SK-N-SH (cell line): ENCODE measurements at regions not wholly inside any gene's neighbourhood (a gene's known extent, or its start where the extent isn't known, plus 50 kb on each side); places are given as distances from the start of the nearest gene placed in this dataset.

Source experiments
- EP300 ChIP-seq, 2 experiments: IDR thresholded peaks; 2 replicates each; pipeline versions ENCODE4 v1.4.0 to v1.6.1; 2012; ENCODE audit warnings: borderline replicate concordance in 1 of 2, low read depth in 1 of 2, low read length in 1 of 2
- GABPA ChIP-seq: IDR thresholded peaks from 2 replicates; pipeline ENCODE4 v1.4.0; 2012; ENCODE audit warnings: low read depth, mild to moderate bottlenecking
- GATA2 ChIP-seq: sonication (generic); formaldehyde crosslinking; IDR thresholded peaks from 2 replicates; pipeline ENCODE4 v1.5.0; 2020; ENCODE audit warnings: mild to moderate bottlenecking, missing genetic modification reagents
- POLR2AphosphoS5 ChIP-seq: IDR thresholded peaks from 2 replicates; pipeline ENCODE4 v1.6.1; 2012; ENCODE audit warnings: low read depth, low read length
- SIN3A ChIP-seq: IDR thresholded peaks from 2 replicates; pipeline ENCODE4 v1.6.1; 2012; ENCODE audit warnings: low read depth, mild to moderate bottlenecking, low read length, moderate library complexity, borderline replicate concordance
- TCF12 ChIP-seq: IDR thresholded peaks from 2 replicates; pipeline ENCODE4 v1.4.0; 2012
- TEAD4 ChIP-seq: IDR thresholded peaks from 2 replicates; pipeline ENCODE4 v1.4.0; 2012; ENCODE audit warnings: mild to moderate bottlenecking, borderline replicate concordance; ENCODE audit not compliant: insufficient read depth
- TF ChIP-seq, protein P1 (sequence below): IDR thresholded peaks from 2 replicates; pipeline ENCODE4; 2012
- TF ChIP-seq, protein P2 (sequence below): fragments of 200-600 bp; sonication (generic); IDR thresholded peaks from 2 replicates; pipeline ENCODE4 v1.6.1; 2017; ENCODE audit warnings: antibody characterized with exemption, mild to moderate bottlenecking, moderate library complexity
- TF ChIP-seq, protein P3 (sequence below): IDR thresholded peaks from 2 replicates; pipeline ENCODE4 v1.6.1; 2012; ENCODE audit warnings: mild to moderate bottlenecking, low read depth, low read length, moderate library complexity
- TF ChIP-seq, protein P4 (sequence below): fragments of 150-350 bp; IDR thresholded peaks from 2 replicates; pipeline ENCODE4 v1.6.1; 2017; ENCODE audit warnings: antibody characterized with exemption, low read length, low read depth, borderline replicate concordance
- TF ChIP-seq, protein P5 (sequence below): IDR thresholded peaks from 2 replicates; pipeline ENCODE4 v1.4.0; 2012; ENCODE audit warnings: low read depth, borderline replicate concordance

DNA sequence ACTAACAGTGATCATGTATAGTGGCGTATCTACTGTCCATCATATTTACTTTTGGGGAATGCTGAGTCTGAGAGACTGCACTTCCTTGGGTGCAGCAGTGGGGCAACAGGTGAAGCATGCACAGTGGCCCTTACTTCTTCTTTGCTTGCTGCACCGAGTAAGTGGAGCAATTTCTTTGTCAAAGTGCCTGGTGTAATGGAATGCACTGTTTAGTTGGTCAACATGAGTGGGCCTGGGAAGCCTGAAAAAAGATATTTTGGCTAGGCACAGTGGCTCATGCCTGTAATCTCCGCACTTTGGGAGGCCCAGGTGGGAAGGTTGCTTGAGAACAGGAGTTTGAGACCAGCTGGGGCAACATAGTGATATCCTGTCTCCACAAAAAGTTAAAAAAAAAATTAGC, 94.9 kb downstream of the OLFM4 start:
- no peak for TF ChIP-seq GABPA
- TF ChIP-seq, protein P1, sequence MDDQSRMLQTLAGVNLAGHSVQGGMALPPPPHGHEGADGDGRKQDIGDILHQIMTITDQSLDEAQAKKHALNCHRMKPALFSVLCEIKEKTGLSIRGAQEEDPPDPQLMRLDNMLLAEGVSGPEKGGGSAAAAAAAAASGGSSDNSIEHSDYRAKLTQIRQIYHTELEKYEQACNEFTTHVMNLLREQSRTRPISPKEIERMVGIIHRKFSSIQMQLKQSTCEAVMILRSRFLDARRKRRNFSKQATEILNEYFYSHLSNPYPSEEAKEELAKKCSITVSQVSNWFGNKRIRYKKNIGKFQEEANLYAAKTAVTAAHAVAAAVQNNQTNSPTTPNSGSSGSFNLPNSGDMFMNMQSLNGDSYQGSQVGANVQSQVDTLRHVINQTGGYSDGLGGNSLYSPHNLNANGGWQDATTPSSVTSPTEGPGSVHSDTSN, result no peak
- TF ChIP-seq, protein P2, sequence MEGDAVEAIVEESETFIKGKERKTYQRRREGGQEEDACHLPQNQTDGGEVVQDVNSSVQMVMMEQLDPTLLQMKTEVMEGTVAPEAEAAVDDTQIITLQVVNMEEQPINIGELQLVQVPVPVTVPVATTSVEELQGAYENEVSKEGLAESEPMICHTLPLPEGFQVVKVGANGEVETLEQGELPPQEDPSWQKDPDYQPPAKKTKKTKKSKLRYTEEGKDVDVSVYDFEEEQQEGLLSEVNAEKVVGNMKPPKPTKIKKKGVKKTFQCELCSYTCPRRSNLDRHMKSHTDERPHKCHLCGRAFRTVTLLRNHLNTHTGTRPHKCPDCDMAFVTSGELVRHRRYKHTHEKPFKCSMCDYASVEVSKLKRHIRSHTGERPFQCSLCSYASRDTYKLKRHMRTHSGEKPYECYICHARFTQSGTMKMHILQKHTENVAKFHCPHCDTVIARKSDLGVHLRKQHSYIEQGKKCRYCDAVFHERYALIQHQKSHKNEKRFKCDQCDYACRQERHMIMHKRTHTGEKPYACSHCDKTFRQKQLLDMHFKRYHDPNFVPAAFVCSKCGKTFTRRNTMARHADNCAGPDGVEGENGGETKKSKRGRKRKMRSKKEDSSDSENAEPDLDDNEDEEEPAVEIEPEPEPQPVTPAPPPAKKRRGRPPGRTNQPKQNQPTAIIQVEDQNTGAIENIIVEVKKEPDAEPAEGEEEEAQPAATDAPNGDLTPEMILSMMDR, result no peak
- TF ChIP-seq, protein P3, sequence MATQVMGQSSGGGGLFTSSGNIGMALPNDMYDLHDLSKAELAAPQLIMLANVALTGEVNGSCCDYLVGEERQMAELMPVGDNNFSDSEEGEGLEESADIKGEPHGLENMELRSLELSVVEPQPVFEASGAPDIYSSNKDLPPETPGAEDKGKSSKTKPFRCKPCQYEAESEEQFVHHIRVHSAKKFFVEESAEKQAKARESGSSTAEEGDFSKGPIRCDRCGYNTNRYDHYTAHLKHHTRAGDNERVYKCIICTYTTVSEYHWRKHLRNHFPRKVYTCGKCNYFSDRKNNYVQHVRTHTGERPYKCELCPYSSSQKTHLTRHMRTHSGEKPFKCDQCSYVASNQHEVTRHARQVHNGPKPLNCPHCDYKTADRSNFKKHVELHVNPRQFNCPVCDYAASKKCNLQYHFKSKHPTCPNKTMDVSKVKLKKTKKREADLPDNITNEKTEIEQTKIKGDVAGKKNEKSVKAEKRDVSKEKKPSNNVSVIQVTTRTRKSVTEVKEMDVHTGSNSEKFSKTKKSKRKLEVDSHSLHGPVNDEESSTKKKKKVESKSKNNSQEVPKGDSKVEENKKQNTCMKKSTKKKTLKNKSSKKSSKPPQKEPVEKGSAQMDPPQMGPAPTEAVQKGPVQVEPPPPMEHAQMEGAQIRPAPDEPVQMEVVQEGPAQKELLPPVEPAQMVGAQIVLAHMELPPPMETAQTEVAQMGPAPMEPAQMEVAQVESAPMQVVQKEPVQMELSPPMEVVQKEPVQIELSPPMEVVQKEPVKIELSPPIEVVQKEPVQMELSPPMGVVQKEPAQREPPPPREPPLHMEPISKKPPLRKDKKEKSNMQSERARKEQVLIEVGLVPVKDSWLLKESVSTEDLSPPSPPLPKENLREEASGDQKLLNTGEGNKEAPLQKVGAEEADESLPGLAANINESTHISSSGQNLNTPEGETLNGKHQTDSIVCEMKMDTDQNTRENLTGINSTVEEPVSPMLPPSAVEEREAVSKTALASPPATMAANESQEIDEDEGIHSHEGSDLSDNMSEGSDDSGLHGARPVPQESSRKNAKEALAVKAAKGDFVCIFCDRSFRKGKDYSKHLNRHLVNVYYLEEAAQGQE, result no peak
- no peak for TF ChIP-seq POLR2AphosphoS5
- TF ChIP-seq EP300 (IDR thresholded peaks at IDR 0.05; ENCODE audit: borderline replicate concordance in 1 of 2, low read depth in 1 of 2, low read length in 1 of 2), result no peak
- TF ChIP-seq, protein P4, sequence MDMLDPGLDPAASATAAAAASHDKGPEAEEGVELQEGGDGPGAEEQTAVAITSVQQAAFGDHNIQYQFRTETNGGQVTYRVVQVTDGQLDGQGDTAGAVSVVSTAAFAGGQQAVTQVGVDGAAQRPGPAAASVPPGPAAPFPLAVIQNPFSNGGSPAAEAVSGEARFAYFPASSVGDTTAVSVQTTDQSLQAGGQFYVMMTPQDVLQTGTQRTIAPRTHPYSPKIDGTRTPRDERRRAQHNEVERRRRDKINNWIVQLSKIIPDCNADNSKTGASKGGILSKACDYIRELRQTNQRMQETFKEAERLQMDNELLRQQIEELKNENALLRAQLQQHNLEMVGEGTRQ, result no peak
- TF ChIP-seq GATA2 (CRISPR knock-in tag), result no peak
- TF ChIP-seq TEAD4, result no peak
- no peak for TF ChIP-seq TCF12
- TF ChIP-seq SIN3A, result no peak
- TF ChIP-seq, protein P5, sequence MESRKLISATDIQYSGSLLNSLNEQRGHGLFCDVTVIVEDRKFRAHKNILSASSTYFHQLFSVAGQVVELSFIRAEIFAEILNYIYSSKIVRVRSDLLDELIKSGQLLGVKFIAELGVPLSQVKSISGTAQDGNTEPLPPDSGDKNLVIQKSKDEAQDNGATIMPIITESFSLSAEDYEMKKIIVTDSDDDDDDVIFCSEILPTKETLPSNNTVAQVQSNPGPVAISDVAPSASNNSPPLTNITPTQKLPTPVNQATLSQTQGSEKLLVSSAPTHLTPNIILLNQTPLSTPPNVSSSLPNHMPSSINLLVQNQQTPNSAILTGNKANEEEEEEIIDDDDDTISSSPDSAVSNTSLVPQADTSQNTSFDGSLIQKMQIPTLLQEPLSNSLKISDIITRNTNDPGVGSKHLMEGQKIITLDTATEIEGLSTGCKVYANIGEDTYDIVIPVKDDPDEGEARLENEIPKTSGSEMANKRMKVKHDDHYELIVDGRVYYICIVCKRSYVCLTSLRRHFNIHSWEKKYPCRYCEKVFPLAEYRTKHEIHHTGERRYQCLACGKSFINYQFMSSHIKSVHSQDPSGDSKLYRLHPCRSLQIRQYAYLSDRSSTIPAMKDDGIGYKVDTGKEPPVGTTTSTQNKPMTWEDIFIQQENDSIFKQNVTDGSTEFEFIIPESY, result no peak
